HG03196 (cell line): ENCODE measurements at regions not wholly inside any gene's neighbourhood (a gene's known extent, or its start where the extent isn't known, plus 50 kb on each side); places are given as distances from the start of the nearest gene placed in this dataset.
A peak's percentile ranks its signal among the peaks of the same experiment; 100 is the strongest.

ENCODE experiments used
- ATAC-seq: cut with Tn5 transposase; IDR thresholded peaks from one replicate; pipeline ENCODE4 v1.9.1; 2021; ENCODE audit not compliant: unreplicated experiment

DNA sequence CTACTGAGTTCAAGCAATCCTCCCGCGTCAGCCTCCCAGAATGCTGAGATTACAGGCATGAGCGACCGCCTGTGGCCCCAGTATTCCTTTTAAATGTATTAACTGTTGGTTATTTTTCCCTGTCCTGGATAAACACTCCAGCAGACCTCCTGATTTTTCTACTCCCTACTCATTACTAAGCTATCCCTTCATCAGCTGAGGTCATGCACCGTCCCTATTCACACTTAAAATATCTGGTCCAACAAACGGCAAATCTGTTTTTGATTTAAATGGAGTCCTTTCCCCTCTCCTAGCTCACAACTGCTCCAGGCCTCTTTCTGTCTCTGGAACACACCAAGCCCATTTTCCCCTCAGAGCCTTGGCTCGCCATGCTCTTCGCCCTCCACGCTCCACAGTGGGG lies 1003.3 kb upstream of the TMEM132C start:
- ATAC-seq = no peak

DNA sequence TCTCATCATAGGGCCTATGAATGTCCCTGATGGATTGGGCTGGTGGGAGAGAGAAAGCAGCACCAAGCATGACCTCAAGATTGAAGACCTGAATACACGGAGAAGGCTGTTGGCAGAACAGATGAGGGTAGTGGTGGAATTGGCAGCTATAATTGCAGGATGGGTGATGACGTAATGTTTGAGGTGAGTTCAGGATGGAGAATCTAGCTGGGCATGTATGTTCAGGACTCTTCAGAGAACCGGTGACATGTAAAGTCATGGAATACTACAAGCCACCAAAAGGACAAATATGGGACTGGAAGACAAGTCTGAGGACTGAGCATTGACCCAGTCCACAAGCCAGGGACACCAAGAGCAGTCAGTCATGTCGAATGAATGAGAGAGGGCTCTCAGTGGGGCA lies 999.8 kb upstream of the TMEM132C start:
- ATAC-seq = no peak

DNA sequence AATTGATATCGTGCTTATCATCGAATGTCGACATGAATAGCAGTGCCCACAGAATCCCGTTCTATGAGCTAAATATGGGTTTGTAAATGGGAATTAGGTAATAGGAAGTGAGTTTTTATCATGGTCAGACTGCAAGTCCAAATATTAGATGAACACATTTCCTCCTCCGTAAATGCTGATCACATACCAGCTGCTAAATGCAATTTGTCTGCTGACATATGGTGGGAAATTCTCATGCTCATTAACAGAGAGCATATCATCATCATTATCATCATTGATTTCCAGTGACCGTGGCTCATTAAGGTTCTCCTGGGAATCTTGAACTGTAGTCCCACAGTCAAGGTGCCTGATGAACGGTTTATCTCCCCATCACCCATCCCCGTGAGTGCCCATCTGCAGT lies 998.8 kb upstream of the TMEM132C start:
- ATAC-seq = no peak

DNA sequence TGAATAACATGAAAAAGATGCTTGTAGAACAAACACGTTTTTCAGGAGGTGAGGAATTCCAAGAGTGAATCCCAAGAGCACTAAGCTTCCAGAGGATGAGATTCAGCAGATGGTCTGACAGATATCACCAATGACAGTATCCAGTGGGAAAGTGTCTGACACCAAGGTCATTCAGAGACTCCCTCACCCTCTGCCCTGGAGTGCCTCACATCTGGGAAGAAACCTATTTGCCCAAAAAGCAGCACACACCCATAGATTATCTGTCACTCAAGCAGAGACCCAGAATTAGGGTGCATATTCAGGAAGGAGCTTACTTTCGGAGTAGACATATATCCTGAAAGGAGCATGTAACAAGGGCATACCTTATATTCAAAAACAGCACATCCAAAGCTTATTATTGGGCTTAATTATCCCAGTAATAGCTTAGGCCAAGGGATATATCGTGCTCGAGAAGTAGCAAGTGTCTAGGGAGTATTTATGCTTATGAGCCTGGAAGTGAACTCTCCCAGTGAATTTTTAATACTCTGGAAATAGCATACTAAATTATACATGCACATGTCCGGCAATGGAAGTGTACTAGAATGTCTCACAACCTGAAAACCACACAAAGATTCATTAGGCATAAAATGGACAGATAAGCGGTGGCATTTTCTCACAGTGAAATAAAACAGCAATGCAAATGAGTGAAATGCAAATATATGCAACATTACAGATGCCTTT lies 998.1 kb upstream of the TMEM132C start:
- no peak for ATAC-seq

DNA sequence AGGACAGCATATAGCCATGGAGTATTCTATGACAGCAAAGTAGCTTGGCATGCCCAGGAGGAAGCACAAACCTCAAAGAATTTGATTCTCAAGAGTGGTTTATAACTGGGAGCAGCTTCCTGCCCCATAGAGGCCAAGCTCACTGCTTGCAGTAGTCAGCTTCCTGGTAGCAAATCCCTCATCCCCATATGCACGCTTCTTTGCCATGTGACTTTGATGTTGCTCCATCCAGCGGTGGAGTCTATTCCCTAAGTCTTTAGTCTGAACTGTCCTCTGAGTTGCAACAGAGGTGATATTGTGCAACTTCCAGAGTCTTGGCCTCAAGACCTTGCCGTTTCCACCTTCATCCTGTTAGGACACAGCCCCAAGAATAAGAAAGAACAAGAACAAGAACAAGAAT lies 996.8 kb upstream of the TMEM132C start:
- no peak for ATAC-seq

DNA sequence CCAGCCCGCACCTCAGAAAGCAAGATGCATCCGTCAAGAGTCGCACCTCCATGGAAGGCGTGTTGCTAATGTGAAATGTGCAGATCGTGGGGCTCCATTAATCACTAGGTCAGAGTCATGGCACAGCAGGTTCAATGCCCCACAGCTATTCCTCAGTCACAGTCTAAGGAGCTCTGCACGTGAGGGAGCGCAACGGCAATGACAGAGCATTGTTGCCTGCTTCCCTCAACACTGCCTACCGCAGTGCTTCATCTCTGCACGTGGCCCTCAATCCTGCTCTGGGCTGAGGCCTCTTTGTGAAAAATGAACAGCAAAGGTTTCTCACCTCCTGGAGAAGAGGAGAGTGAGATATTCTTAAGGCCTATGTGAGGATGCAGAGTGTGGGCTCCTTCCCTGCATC lies 995.2 kb upstream of the TMEM132C start:
- no peak for ATAC-seq

DNA sequence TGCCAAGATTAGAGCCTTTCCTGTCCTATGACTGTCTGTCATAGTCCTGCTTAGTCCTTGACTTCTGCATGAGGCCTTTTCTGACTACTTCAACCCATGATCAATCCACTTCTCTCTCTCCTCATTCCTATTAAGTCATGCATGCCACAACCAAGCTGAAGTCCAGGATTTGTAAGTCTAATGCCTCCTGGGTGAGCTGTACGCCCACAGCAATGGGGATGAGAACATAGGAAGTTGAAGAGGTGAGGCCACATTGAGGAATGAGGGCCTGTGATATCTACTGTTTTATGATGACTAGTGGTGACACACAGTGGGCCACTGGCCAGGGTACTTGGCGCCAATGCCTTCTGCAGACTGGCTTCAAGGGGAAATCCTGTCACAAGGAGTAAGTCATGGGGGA lies 994.1 kb upstream of the TMEM132C start:
- ATAC-seq = no peak

DNA sequence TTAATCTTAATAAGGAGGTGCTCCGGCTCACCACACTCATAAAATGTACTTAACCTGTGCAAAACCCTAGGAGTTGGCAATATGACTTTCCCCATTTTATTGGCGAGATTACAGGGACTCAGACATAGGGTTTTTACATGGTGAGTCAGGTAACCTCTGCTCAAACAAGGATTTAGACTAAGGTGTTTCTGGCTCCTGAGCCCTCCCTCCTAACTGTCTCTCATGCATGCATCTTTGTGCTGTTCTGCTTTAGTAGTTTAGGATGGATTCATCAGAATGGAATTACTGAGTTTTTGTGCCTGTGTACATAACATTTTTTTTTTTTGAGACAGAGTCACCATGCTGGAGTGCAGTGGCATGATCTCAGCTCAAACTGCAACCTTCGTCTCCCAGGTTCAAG lies 993.3 kb upstream of the TMEM132C start:
- ATAC-seq = no peak

DNA sequence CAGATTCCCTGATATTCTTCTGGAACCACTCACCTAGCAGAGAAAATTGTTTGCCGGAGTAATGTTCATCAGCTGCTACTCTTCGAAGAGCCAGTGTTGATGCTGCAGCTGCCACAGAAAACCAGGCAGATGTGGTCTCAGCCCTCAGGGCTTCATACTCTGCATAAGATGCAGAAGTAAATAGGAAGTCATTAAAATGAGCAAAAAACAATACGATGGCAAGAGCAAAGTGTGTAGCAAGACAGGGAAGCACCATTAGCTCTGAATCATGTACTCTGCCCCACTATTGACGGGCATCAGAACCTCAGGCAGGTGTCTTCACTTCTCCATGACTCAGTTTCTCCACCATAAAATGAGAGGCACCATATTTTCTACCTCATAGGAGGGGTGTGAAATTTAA lies 991.6 kb upstream of the TMEM132C start:
- ATAC-seq = no peak

DNA sequence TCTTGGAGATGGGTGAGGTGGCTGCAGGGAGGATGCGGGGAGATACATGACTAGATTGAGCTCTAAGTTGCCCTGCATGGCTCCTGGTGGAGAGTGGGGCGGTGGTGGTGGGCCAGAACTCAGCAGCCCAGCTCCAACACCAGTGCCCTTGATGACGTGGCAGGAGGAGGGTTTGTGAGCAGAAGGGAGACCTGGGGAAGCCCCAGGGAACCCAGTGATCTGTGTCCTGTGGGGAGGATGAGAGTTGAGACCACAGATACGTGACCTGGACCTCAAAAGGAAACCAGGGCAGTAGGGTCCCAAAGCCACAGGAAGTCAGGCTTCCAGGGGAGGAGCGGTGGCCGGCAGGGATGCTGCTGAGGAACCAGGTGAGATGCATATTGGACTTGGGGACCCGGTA lies 989.1 kb upstream of the TMEM132C start:
- ATAC-seq = peak; percentile 73

DNA sequence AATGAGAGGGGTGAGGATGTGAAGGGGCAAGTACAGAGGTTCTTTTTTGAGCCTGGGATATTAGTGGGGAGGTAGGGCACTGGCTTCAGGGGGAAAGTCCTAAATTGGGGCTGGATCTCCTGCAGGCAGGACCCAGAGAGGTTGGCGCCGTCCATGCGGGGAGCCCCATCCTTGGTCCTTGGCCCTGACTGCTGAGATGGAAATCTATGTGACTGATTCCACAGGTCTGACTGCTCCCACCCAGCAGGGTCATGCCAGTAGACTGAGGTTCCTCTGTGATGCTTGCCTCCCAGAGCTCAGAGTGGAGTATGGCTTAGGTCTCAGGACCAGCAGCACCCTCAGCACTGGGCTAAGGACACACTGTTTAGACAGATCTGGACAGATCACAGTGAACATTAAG lies 988.6 kb upstream of the TMEM132C start:
- ATAC-seq = no peak

DNA sequence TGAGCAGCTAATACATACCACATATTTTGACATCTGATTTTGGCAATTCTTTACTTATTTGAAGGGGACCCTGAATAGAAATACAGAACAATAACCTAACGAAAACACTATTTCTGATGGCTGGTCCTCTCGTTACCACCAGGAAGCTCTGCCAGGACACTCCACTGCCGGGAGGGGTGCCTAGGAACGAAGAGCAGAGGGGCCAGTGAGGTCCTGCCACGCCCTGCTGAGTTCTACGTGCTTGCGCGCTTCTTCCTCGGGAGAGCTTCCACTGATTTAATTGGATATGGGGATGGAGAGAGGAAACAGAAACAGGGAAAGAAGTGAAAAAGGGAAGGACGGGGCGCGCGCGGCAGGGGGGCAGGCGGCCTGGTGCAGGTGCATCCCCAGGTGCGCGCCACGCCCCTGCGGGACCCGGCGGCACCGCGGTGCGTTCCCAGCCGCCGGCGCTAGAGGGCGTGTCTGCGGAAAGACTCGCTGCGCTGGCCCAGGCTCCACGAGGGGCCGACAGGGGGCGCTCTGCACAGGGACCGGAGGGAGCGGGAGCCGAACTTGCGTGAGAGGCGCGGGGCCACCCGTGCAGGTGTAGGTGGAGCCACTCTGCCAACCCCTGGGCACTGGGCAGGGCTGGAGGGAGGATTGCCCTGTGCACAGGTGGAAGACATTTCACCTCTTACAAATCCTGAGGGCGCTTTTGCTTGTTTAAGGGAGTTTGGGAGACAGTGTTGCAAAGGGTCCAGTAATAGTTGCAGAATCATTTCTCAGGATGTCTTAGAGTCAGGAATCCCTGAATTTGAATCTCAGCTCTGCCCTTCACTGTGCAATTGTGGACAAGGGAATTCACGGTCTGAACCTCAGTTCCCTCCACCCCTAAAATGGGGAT lies 986.3 kb upstream of the TMEM132C start:
- no peak for ATAC-seq

DNA sequence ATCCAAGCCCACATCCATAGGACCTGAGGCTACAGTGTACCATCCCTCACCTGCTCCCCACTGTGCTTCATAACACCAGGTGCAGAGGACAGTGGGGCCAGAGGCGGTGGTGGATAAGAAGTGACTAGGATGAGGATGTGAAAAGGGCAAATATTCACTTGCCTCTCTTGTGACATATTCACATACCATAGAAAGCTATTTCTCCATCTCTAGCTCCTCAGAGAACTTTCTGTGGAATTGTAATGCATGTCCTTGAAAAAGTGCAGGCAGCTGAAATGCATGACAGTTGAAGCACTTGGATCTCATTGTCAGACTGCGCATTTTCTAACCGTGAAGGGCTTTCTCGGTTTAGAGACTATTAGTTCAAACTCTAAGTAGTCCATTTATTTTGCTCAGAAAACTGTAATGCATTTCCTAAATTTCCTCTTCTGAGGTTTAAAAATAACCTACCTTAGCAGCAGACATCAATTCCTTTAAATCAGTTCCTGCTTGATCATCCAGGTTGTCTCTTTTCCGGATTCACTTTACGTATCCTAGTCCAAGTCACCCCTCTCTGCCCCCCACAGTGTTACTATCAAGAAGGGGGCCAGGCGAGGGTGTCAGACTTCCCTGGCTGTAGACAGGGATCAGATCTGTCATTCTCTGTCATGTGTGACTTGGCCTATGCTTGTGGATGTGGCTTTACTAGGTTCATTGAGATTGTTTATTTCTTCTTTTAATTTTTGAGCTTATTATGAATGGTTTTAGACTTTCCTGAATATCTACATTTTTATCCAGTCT lies 984.0 kb upstream of the TMEM132C start:
- ATAC-seq = no peak

DNA sequence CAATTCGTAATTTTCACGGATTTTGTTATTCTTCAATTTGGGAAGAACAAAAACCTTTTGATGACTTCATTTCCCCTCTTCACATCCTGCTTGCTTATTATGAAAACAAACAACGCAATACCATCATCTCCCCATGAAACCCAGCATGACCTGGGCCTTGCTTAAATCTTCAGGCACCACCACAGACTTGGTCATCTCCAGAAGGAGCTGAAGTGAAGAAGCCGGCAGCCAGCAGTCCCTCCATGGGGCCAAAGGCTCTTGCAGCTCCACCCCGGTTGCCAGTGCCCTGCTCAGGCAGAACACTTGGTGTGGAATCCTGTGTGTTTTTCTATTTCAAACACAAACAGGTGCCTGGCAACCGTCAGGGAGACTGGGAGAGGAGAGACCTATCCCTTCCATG lies 982.9 kb upstream of the TMEM132C start:
- ATAC-seq = no peak

DNA sequence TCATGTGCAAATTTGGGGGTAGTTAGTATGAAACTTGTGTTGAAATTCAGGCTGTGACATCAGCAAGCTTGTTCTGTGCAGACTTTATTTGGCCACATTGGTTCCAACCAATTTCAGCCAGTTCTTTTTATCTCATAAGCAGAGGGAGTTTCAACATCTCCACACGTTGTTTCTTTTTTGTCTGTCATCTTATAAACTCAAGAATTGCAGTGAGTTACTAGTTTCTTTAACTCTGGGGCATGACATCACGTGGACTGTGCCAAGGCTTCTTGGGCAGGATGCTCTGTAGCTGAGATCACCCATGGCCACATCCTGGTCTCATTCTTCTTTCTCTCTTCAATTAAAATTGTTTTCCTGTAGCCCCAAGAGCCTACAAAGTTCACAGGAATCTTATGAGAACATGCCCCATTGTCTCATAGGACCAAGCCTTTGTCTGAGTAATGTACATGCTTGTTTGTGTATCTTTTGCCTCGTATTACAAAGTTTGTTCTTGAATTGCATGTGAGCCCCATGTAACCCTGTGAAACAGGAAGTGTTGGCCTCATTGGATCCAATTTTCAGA lies 982.0 kb upstream of the TMEM132C start:
- no peak for ATAC-seq

DNA sequence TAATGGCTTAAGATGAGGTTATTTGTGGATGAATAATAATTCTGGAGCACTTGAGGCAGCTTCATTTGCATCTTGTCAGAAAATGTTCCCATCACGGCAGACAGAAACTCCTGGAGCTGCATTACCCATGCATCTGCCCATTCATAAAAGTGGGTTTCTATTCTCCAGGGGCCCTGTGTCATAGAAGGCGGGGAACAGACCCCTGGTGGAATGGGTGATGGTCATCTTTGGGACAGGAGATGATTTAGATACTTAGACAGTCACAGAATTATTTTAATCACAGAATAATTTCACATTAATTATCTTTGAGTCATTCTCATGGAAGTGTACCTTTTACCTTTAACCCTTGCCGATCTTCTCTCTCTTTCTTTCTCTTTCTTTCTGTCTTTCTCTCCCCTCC lies 980.7 kb upstream of the TMEM132C start:
- no peak for ATAC-seq

DNA sequence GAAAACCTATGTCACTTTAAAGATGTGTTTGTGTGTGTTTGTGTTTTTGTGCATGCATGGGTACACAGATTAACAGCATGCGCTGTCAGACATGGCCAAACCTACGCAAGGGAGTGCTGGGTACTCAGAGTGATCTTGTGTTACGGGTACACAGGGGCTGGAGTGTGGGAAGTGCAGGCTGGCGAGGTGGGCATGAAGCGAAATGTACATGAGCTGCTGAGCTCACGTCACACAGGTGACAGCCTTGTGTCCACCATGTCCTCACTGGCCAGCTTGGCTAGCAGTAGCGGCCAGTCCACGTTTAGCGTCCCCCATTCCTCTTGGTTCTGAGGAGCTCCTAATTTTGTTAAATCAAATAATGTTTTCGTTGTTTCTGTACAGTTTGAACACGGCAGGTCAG lies 979.7 kb upstream of the TMEM132C start:
- ATAC-seq = no peak

DNA sequence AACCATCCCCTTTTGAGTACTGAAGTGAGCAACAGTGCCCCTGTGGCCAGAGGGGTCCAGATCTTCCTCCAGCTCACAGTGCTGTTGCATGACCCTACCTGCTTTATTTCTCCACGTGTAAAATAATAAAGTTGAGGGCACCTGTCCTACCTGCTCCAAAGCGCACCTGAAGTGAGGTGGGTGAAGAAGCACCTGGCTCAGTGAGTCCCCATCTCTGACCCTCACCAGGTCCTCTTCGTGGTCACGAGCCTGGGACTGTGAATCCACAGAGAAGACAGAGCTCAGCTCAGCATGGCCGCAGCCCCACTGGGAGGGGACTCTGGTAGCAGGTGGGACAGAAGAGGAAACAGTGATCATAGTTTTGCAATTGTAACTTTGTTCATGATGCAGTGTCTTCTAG lies 976.7 kb upstream of the TMEM132C start:
- ATAC-seq = no peak

DNA sequence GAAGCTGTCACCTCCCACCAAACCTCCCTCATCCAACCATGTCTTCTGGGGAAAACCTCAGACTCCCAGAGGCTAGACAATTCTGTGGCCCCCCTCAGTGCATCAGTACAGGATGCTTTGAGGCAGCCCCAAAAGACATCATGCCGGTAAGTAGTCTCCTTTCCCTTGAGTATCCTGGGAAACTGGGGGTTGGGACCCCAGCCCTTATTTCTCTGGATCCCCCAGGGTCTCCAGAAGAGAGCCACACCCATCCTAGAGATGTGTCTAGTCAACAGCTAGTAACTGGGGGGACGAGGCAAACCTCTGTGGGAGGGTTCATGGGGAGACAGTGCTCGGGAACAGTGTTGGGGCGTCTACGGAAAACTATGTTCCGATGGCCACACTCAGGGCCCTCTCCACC lies 974.2 kb upstream of the TMEM132C start:
- no peak for ATAC-seq

DNA sequence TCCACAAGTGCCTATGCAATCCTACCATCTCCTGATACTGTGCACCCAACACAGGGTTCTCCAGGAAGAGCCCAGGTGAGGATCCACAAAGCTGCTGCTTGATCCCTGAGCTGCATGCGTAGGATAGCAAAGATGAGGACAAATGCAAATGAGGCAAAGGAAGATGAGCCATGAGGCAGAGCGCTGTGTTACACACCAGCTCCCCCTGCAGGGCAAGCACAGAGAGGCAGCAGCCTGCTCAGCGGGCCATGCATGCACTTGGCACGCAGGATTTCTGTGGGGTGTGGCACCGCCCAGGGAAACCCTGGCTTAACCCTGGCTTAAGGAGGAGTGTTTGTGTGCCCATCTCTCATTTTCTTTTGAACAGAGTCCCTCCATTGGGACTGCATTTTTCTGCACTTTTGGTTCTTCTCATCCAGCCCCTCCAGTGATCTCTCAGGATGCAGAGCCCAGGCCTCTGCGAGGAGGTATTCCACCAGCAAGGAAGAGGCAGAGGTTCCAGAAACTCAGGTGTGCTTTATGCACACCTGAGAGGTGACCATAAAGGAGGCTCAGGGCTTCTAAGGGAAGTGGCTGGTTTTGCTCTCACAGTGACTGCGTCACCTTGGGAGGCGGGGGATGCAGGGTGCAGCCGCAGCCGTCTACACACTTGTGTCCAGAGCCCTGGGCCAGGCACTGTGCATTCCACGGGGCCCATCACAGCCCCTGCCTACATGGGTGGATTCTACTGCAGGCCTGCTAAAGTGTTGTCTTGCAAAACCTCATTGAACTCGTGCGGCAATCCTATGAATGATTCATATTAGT lies 973.3 kb upstream of the TMEM132C start:
- peak; percentile 71 for ATAC-seq
